Amniotic epithelial cell (primary cell): ENCODE measurements at regions not wholly inside any gene's neighbourhood (a gene's known extent, or its start where the extent isn't known, plus 50 kb on each side); places are given as distances from the start of the nearest gene placed in this dataset.

Source experiments
- DNase-seq: peaks from one replicate; pipeline ENCODE4 v3.0.0-alpha.2; 2010; ENCODE audit warnings: low read depth

GRCh38 chr13:58051396-58051795, 419.9 kb downstream of the PCDH17 start:
- no peak for DNase-seq

- DNase-seq: no peak
Observed at GRCh38 chr13:58051807-58052375, 420.3 kb downstream of the PCDH17 start.

DNA sequence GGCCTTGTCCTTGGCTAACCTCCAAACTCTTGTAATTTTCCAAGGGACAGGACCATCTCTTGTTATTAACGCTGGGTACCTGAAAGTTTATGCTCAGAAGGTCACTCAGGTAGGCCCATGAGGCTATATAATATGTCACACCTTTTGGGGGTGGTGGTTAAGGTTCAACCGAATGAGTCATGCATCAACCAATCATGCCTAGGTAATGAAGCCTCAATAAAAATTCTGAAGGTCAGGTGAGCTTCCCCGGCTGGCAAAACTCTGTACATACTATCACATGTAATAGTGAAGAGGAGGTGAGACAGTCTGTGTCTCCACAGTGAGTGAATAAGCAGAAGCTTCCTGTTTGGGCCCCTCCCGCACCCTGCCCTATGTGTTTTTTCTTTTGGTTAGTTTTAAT, 424.9 kb downstream of the PCDH17 start:
- no peak for DNase-seq

- no peak for DNase-seq
Observed at GRCh38 chr13:58059624-58060023, 428.1 kb downstream of the PCDH17 start.

GRCh38 chr13:58080806-58081205, 449.3 kb downstream of the PCDH17 start:
- DNase-seq: peak; percentile 24

DNA sequence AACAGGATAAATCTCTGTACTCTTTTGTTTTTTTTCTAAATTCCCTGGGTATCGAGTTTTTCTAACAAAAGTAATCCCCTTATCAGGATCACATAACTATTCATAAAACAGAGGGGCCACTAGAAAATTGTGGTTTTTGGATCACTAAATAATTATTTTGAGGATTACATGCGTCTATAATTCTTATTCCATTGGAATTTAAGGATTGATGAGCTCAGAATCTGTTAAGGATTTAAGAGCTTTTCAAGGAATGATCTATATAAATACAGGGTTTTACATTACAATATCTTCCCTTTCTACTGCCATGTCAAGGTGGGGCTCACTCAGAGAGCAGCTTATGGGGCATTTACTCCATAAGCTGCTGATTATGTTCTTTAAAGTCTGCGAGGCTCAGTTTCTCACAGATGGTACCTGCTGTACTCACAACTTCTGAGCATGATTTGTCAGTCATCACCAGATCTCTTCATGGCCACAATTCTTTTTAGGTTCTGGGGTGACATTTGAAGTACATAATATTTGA, 449.8 kb downstream of the PCDH17 start:
- no peak for DNase-seq

DNA sequence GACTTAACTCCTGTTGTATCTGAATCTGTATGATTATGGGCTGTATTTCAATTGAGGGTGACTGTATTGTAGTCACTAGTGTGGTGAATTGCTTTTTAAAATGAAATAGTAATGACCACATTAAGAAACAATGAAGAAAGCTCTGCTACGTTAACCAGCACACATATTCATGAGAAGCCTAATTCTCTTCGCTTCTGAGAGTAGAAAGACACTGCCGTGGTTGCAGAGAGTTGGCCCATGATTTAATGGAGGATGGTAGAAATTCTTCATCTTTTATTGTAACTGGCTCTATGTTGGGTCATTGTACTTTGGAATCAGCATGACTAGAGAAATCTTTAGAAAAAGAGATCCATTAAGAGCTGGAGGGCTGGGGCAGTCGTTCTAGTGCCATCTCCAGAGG, 451.5 kb downstream of the PCDH17 start:
- DNase-seq: no peak

DNA sequence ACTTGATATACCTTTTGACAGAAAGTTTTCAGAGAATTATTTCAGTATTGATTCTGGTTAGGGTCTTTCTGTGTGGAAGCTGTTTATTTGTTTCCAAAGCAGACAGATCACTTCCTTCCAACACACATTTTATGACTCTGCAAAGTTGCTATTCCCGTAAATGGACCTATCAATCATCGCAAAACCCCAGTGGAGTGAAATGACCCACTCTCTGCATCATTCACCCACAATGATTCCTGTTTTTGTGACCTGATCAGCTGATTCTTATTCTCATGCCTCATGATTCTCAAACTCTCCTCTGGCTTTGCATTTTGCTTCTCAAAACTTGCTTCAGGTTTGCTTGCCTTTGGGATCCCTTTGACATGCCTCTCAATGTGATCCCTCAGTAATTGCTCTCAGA, 453.7 kb downstream of the PCDH17 start:
- peak; percentile 32 for DNase-seq

GRCh38 chr13:58085819-58086218, 454.3 kb downstream of the PCDH17 start:
- DNase-seq: peak; percentile 82

- peak; percentile 88 for DNase-seq
Observed at GRCh38 chr13:58087566-58087965, 456.0 kb downstream of the PCDH17 start.

DNA sequence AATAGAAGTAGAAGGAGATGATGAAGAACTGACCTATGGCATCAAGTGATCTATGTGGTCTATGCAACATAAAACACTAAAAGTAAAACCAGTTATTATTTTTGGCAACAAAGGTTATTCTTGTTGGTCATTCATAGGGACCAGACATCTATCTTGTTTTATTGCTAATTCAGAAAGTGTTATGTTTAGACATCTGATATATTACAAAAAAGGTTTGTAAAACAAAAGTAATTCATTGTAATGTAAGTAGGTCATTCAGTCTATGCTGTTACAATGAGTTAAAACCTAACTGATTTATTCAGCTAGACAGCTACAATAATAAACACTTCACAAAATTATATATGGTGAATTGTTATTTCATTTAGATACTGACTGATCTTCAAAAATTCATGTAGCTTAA, 461.9 kb downstream of the PCDH17 start:
- no peak for DNase-seq

DNA sequence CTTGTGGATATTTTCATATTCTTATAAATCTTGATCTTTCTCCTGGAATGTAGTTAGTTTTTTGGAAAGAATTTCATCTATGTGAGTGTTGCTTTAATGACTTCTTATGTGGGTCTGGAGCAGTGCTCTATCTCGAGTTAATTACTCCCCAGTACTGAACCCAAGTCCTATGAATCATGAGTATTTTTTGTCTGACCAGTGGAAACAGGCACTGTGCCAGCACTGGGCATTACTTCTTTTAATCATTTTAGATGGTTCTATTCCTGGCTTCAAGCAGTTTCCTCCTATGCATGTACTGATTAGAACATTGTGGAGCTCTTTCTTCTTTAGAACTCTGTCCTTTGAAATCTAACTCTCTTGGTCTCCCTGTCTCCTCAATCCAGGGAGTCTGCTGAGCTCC, 466.3 kb downstream of the PCDH17 start:
- DNase-seq: peak; percentile 85

DNA sequence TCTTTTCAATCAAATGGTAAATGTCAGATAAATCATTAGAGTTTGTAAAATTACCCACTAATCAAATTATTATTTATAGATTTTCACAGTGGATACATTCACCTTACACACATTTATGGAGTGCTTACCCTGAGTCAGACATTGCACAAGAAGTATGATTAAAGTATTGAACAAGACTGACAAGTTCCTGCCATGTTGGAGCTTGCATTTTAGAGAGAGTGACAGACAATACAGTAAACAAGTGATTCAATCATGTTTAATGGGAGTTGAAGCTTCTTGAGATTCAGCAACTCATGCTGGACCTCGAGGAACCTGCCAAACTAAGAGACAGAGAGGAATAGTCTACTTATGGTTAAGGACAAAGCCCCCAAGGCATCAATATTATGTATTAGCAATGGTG, 487.8 kb downstream of the PCDH17 start:
- DNase-seq: peak; percentile 0

DNA sequence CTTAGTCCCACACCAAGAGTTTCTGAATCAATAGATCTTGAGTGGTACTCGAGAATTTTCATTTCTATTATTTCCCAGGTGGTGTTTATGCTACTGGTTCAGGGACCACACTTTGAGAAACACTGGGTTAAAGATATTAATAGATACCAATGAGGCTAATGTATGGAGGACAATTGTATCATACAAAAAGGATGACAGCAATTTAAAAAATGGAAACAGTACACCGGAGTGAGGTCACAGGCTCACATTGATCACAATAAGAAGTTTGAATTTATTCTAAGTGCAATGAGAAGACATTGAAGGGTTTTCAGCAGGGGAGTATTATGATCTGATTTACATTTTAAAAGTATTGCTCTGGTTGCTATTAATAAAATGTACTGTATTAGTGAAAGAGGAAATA, 488.3 kb downstream of the PCDH17 start:
- no peak for DNase-seq

DNA sequence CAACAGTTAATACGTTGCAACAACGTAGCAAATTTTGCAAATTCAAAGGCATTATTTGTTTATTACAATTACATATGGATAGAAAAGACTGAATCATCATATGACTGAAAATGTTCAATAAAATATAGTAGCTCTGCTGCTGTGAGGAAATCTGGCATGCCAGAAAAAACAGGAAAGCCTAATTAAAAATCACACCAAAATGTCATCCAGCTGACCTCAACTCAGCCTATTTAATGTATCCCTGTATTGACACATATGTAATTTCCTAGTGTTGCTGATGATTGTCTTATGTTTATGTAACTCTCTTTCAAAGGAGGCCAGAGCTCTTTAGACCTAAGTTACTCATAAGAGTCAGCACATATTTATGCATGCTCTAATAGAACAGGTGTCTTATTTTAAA, 495.0 kb downstream of the PCDH17 start:
- DNase-seq: no peak

DNA sequence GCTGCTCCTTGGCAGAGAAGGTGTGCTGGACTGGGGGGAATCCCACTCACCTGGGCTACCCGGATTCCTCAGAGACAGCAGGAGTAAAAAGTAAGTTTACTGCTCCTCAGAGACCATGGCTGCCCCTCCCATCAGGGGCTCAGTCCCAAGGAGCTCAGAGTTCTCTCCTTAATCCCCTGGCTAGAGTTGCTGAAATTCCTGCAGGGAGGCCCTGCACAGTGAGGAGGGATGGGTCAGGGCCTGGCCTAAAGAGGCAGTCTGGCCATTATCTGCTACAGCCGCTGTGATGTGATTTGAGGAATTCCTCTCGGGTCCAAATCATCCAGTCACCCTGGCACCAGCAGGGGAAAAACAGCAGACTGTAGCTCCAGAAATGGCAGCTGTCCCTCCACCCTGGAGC, 502.5 kb downstream of the PCDH17 start:
- DNase-seq: no peak

DNA sequence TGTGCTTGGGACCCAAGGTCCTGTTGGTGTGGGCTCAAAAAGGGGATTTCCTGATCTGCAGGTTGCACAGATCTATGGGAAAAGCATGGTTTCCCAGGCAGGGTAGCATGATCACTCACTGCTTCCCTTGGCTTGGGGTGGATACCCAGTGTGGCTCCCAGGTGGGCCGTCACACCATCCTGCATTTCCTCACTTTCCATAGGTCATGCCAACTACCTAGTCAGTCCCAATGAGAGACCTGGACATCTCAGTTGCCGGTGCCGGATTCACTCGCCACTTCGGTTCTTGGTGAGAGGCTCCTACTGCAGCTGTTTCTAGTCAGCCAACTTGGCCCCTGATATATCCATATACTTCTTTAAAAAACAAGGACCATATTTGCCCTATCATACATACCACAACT, 503.0 kb downstream of the PCDH17 start:
- DNase-seq: no peak

DNA sequence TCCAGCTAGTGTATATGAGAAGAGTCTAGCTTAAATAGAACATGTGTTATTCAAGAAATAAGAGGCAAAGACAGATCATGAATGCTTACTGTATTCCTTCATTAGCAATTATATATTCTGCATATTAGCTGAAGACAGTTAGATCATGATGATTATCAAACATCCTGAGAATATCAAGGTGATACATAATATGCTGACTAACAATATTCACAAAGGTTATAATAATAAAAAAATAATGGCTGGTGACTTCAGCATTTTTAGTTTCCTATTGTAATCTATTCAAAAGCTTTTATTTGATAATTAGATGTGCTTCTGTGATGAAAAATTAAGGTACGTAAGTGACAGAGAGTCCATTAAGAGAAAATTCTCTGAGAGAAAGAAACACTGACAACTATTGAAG, 511.4 kb downstream of the PCDH17 start:
- DNase-seq: no peak

DNA sequence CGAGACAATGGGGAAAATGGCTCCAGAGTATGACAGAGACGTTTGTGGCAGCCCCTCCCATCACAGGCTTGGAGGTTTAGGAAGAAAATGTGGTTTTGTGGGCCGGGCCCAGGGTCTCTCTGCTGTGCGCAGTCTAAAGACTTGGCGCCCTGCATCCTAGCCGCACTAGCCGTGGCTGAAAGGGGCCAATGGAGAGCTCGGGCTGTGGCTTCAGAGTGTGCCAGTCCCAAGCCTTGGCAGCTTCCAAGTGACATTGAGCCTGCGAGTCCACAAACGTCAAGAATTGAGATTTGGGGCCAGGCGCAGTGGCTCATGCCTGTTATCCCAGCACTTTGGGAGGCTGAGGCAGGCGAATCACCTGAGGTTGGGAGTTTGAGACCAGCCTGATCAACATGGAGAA, 513.1 kb downstream of the PCDH17 start:
- DNase-seq: no peak

- peak; percentile 52 for DNase-seq
Observed at GRCh38 chr13:58151452-58151851, 519.9 kb downstream of the PCDH17 start.

GRCh38 chr13:58160980-58161379, 529.4 kb downstream of the PCDH17 start:
- no peak for DNase-seq

DNA sequence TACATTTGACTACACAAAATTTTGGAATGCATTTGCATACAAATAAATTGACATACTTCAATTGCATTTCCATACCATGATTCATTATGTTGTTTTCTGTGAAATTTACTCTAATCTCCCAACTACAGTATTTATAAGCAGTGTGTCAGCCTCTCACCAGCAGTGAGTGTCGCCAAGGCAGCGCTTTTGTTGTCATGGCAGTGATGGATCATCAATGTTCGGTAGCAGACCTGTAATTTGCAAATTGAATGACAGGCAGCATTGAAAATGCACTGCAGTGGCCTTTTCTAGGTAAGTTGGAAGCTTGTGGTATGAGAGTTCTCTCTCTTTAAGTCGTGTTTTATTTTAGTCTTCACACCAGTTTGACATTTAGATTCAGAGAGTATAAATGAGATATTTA, 534.1 kb downstream of the PCDH17 start:
- DNase-seq: no peak

DNA sequence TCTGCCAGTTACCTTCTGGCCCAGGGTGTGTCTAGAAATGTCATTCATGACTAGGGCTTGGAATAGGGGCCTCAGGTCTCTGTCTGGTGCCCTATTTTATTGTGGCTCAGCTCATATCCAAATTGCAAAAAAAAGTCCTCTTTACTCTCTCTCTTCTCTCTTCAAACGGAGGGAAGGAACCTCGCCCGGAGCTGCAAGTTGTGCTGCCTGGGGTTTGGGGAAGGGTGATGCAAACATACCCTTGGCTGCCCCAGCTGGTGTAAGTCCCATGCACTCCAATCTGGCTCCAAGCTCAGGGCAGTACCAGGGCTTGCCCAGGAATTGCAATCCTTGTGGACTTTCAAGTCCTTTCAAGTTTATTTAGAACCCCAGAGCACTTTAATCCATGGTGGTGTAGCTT, 549.6 kb downstream of the PCDH17 start:
- DNase-seq: no peak

GRCh38 chr13:58187881-58188280, 556.3 kb downstream of the PCDH17 start:
- DNase-seq: peak; percentile 7

- DNase-seq: no peak
Observed at GRCh38 chr13:58190577-58190976, 559.0 kb downstream of the PCDH17 start.
